CD4-positive, alpha-beta T cell treated with Interleukin-1 beta for 1 hour (primary cell): ENCODE measurements at regions not wholly inside any gene's neighbourhood (a gene's known extent, or its start where the extent isn't known, plus 50 kb on each side); places are given as distances from the start of the nearest gene placed in this dataset.

Experiments used
- DNase-seq, 2 donors: peaks; one replicate each; pipeline ENCODE4 v3.0.0-alpha.2; 2020 to 2022

GRCh38 chr3:107428051-107428858, 51.0 kb downstream of the CCDC54 start:
- DNase-seq, result no peak

DNA sequence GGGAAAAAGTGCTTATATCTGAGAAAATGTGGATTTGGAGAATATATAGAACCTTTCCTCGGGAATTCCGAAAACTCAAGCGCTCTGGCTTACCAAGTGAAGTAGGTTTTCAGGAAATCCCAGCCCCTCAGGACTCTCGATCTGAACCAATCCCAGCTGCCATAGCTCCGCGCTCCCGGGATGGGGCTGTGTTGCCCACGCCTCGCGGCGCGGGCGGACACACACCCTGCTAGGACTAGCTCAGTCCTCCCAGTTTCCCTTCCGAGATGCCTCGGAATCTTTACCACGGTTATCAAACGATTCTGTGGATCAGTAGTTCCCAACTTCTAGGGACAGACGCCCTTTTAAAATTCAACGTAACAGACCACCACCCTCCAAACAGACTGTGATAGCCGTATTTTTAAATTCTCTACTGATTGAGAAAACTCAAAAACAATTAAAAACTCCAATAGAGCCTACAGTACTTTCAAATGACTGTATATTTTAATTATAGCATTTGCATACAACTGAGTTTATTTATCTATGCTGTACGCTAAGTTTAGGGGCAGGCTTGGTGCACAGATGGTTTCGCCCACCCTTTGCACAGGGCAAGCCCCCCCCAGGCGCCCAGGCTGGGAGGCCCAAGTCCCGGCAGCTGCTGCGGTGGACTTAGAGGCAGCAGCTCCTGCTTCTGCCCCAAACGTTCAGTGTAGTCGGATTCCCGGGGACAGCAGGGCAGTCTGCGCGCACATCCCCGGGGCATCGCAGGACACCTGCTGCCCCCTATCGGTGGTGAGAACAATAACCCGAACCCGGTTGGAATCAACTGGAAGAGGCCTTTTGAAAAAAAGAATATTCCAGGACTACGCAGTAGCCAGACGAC, 52.3 kb downstream of the CCDC54 start:
- DNase-seq, result peak; percentile 67 to 70

DNA sequence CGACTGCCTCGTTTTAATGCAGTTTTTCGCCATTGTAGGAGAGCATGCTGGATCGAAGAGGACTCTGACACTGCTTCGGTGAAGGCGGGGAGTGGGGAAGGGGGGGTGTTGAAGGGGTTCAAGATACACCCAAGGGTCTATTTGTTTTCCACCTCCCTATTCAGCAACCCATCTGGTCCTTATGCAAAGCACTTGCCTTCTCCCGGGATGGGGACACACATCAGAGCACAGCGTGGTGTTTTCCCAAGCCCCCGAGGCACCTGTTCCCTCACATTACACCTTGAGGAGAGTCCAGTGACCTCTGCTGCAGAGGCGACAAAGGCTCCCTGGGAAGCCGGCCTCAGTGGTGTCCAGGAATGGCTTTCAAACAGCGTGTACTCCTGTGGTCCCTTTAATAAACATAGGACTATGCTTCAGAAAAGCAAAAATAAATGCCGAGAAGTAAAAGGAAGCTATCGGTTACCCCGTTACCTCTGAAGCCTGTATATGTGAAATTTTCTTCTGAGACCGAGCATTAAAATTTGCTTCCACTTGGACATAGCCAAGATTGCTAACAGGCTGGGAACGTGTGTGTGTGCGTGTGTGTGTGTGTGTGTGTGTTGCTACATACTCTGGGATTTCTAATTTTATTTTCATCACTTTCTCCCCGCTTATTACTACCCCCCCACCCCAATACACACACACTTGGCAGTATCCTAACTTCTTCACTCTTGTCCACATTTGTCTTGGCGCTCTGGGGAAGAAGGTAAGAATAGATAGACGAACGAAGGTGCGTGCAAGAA, 53.2 kb downstream of the CCDC54 start:
- peak in 1 of 2 donors; percentile 6 for DNase-seq

- peak; percentile 13 to 26 for DNase-seq
These were observed 53.7 kb downstream of the CCDC54 start for GRCh38 chr3:107430996-107431245.

- peak; percentile 32 to 35 for DNase-seq
These were observed 54.2 kb downstream of the CCDC54 start for GRCh38 chr3:107431246-107432012.

DNA sequence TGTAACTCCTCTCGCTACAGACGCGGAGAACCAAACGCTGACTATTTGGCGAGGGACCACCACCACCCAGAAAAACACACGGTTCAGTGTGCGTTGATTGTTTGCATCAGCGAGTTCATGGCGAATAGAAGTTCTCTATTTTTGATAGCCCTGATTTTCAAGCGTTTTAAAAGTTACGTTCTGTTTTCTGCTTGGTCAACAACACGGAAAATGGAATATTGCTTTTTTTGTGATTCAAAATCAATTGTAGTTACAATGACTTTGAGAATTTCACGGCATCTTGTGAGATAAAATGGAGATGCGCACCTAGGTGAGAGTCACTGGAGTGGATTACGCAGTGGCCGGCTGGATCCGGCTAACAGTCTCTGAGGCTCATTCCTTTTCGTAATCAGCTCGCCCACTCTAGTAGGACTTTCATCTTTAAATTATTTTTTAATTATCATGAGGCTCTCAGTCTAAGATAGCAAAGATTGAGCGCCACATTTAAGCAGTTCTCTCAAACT, 54.8 kb downstream of the CCDC54 start:
- DNase-seq, result no peak

GRCh38 chr3:107432646-107433045, 55.4 kb downstream of the CCDC54 start:
- no peak for DNase-seq

- no peak for DNase-seq
These were observed 58.8 kb downstream of the CCDC54 start for GRCh38 chr3:107436029-107436428.

- no peak for DNase-seq
These were observed 61.4 kb downstream of the CCDC54 start for GRCh38 chr3:107438671-107439070.

GRCh38 chr3:107441617-107442016, 64.4 kb downstream of the CCDC54 start:
- no peak for DNase-seq

GRCh38 chr3:107443461-107443860, 66.2 kb downstream of the CCDC54 start:
- DNase-seq, result no peak

DNA sequence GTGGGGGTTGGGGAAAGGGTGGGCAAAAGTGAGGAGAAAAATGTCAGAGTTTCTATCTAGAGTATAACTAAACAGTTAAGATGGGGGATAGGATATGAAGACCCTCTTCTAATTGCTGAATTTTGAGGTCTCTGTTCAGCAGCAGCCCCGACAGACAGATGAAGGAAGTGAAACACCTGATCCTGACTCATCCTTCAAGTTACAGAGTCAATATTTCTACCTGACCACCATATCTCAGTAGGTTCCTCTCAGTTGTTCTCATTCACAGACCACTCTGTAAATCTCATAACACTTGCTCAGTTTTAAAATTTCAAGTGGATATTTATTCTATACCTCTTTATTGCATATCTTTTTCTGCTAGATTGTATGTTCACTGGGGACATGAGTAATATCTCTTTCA, 69.5 kb downstream of the CCDC54 start:
- DNase-seq, result no peak

GRCh38 chr3:107450254-107450893, 72.4 kb upstream of the BBX start:
- no peak for DNase-seq

- no peak for DNase-seq
These were observed 70.3 kb upstream of the BBX start for GRCh38 chr3:107452436-107452835.

DNA sequence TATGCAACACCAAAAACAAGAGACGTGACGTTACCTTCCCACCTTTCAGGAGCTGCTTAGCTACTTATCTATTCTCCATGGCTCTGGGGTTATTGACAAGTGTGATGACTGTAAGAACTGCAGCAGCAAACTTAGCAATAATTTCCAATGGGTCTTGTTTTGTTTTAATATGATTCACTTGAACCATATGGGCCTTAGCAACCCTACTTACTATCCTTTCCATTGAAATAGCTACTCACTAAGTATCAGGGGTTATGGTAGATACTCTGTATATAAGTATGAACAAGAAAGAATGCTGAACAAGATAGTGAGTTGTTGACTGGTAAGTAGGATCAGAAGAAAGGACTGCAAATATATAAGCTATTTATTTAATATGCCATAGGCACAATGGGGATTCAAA, 69.3 kb upstream of the BBX start:
- no peak for DNase-seq

DNA sequence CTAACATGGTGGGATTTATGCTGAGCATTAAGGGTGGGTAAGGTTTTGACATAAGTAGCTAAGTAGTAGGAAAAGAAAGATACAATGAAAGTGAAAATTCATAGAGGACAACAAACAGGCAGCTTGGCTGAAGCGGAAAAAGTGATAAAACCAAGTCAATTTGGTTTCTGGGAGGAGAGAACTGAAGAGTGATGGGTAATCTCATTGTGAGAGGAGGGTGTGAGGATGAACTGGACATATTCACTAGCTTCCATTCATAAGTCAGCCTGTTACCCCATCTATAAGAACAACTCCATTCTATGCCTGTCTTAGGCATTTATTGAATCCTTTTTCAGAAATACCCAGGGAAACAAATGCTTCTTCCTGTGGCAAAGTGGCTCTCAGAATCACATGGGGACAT, 67.1 kb upstream of the BBX start:
- DNase-seq, result no peak

GRCh38 chr3:107456501-107456900, 66.3 kb upstream of the BBX start:
- no peak for DNase-seq

DNA sequence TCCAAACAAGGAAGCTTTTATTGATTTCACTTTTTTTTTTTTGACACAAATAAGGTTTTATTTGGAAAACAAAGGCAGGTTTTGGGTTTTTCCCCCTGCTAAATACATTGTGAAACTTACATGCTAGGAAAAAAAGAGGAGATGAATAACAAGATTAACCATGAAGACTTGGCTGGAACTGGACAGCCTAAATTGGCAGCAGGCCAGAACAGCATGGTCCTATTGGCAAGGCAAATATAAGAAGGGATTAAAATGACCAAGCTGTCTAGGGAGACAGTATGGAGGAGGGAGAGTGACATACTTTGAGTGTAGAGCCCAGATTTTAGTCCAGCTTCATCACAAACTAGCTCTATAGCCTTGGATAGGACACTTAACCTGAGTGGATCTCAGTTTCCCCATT, 63.9 kb upstream of the BBX start:
- no peak for DNase-seq

DNA sequence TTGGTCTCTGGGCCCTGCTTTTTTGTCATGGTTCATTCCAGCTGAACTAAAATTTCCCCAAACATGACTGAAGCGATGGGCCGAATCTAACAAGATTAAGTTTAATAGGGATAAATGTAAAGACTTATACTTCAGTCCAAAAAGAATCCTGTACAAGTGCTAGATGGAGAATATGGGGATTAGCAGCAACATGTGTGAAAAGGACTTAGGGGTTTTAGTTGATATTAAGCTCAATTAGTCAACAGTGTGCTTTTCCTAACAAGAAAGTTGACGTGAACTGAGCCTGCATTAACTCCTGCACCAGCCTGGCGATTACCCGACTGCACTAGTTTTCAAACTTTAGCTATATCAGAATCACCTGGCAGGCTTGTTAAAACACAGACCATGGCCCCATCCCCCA, 61.0 kb upstream of the BBX start:
- no peak for DNase-seq

DNA sequence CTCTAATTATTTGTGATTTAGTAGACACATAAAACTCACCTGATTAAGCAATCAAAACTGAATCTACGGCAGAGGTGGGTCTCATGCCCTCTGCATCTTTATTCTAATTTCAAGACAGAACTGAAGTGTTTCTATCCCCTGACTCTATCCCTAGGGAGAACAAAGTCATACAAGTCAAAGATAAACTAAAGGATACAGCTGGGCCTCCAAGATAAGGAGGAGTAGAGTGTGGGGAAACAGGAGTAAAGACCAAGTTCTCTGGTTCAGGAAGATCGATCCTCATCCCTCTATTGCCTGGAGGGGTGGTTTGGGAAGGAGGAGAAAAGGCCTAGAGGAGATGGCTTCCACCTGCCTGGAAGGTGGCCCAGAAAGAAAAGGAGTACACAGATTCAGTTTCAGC, 58.7 kb upstream of the BBX start:
- DNase-seq, result no peak

DNA sequence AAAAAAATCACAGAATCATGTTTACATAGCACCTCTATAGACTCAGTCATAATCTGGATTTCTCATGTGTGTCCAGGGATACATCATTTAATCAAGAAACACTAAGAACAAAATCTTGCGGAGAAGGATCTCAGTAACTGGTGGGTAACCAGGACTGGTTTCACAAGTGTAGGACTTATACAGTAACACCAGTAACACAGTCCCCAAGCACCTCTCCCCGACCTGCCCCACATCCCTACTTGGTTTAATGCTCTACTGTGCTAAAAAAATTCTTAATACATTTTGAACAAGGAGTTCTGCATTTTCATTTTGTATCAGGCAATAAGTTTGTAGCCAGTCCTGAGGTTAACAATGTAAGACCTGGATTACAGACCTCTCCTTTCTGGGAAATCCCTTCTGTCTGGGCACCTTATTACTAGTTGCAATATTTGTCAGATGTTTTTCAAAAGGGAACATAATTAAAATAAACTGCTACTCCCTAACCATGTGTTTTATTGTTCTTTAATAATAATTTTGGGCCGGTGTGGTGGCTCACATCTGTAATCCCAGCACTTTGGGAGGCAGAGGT, 57.6 kb upstream of the BBX start:
- DNase-seq, result no peak

DNA sequence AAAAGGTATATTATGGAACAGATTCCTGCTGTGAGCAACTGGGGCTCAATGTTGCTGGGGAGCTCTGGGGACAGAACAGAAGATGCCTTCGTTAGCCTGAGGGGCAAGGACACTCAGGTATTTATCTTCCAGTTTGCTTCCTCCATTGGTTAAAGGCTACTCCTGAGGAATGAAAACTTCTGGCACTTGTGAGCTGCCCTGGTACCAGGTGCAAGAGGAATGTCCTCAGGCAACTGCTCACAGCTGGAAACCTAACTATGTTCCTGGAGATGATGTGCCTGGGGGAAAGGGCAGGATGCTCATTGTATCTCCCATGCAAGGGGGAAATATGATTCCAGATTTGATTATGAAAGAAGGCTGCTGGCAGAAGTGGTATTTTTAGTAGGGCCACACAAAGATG, 54.0 kb upstream of the BBX start:
- no peak for DNase-seq
